HepG2 (cell line): ENCODE measurements at regions not wholly inside any gene's neighbourhood (a gene's known extent, or its start where the extent isn't known, plus 50 kb on each side); places are given as distances from the start of the nearest gene placed in this dataset.

Source experiments
- ATAC-seq: fragments of 200-7000 bp; cut with Tn5 transposase; 3 replicates; pipeline ENCODE4 v1.9.1; 2020; ENCODE audit warnings: mild to moderate bottlenecking, moderate library complexity
- BruUV-seq: library from RNA; stranded (reverse); fragments of 400-500 nt; replicated peaks from 2 replicates; lab custom pipeline; 2021; lab: Mats Ljungman, UMichigan
- CTCF ChIA-PET: fragments of 300-600 bp; formaldehyde crosslinking; extraction: SDS; loops from one replicate; lab custom pipeline; 2021; ENCODE audit warnings: low total read pairs, inconsistent platforms, low intra/inter-chr PET ratio; lab: Yijun Ruan, JAX
- POLR2A ChIA-PET: fragments of 350-600 bp; sonication (Branson Sonifier 250); formaldehyde crosslinking; loops from one replicate; lab custom pipeline; 2020; ENCODE audit warnings: antibody characterized with exemption, inconsistent platforms; lab: Yijun Ruan, JAX
- DNase-seq: peaks from one replicate; pipeline ENCODE4 v3.0.0-alpha.2; 2015; ENCODE audit warnings: low spot score
- FAIRE-seq: peaks from 3 replicates; lab custom pipeline; 2011; peaks lifted over from hg19 to GRCh38; lab: Jason Lieb, UNC
- H2AFZ ChIP-seq: one replicate; pipeline ENCODE4 v1.6.1; 2011; ENCODE audit warnings: low read length, inconsistent platforms
- H3K27ac ChIP-seq: fragments of 300-600 bp; 3 replicates; pipeline ENCODE4 v1.8.0; 2011; ENCODE audit warnings: mixed run types, mild to moderate bottlenecking, mixed read lengths, low read length, inconsistent platforms; ENCODE audit not compliant: insufficient read depth; ENCODE audit errors: extremely low read length
- H3K27me3 ChIP-seq, 2 experiments: fragments of 200-600 bp in 1 of 2; 2 replicates in 1 of 2; 3 replicates in 1 of 2; pipeline versions ENCODE4 v1.6.0 to v1.8.0; 2011; ENCODE audit warnings: low read length in 2 of 2, mild to moderate bottlenecking in 2 of 2, moderate library complexity in 2 of 2, inconsistent platforms in 1 of 2; ENCODE audit not compliant: insufficient read depth in 2 of 2, control insufficient read depth in 1 of 2
- H3K36me3 ChIP-seq, 2 experiments: fragments of 200-600 bp in 1 of 2; replicated peaks in 1 of 2; 2 replicates in 1 of 2; 3 replicates in 1 of 2; pipeline versions ENCODE4 v1.5.1 to v1.8.0; 2011; ENCODE audit warnings: low read length in 2 of 2, inconsistent platforms in 1 of 2; ENCODE audit not compliant: insufficient read depth in 2 of 2, control insufficient read depth in 1 of 2
- H3K4me1 ChIP-seq: 2 replicates; pipeline ENCODE4 v1.5.1; 2012; ENCODE audit warnings: low read length, inconsistent platforms; ENCODE audit not compliant: insufficient read depth
- H3K4me2 ChIP-seq: 2 replicates; pipeline ENCODE4 v1.6.0; 2011; ENCODE audit warnings: low read depth, low read length, inconsistent platforms
- H3K4me3 ChIP-seq, 3 experiments: fragments of 200-600 bp in 1 of 3; sonication (generic), shearing (Covaris generic) in 1 of 3; replicated peaks in 1 of 3; 2 replicates each; pipeline ENCODE4 v1.5.1; 2011 to 2016; ENCODE audit warnings: low read length in 3 of 3, inconsistent platforms in 2 of 3, low read depth in 2 of 3, mild to moderate bottlenecking in 2 of 3, control low read depth in 1 of 3, mixed read lengths in 1 of 3; ENCODE audit not compliant: insufficient read depth in 1 of 3
- H3K79me2 ChIP-seq: one replicate; pipeline ENCODE4 v1.6.1; 2011; ENCODE audit warnings: low read length, inconsistent platforms; ENCODE audit not compliant: insufficient read depth
- H3K9ac ChIP-seq: 2 replicates; pipeline ENCODE4 v1.6.0; 2011; ENCODE audit warnings: mild to moderate bottlenecking, low read depth, low read length, inconsistent platforms; ENCODE audit not compliant: insufficient read depth
- H3K9me3 ChIP-seq: 2 replicates; pipeline ENCODE4 v1.5.1; 2012; ENCODE audit warnings: mild to moderate bottlenecking, low read length
- H4K20me1 ChIP-seq: 2 replicates; pipeline ENCODE4 v1.6.0; 2011; ENCODE audit warnings: inconsistent platforms, mild to moderate bottlenecking, low read length, moderate library complexity; ENCODE audit not compliant: insufficient read depth
- ARNT ChIP-seq: fragments of 450-650 bp; IDR thresholded peaks from 2 replicates; pipeline ENCODE4 v1.6.1; 2017
- DNMT1 ChIP-seq: sonication (generic); formaldehyde crosslinking; IDR thresholded peaks from 2 replicates; pipeline ENCODE4 v1.5.1; 2020; ENCODE audit warnings: mild to moderate bottlenecking, missing genetic modification reagents
- FOXP1 ChIP-seq, 2 experiments: fragments of 450-650 bp in 1 of 2; IDR thresholded peaks; 2 replicates each; pipeline ENCODE4 v1.6.1; 2017 to 2018; ENCODE audit warnings: antibody characterized with exemption in 1 of 2
- MIER2 ChIP-seq: IDR thresholded peaks from 2 replicates; pipeline ENCODE4 v1.6.1; 2016; ENCODE audit warnings: missing biosample characterization, missing genetic modification reagents
- NR2F2 ChIP-seq: IDR thresholded peaks from 2 replicates; pipeline ENCODE4 v1.6.1; 2012; ENCODE audit warnings: low read depth, inconsistent platforms, borderline replicate concordance
- PHB2 ChIP-seq: fragments of 450-650 bp; IDR thresholded peaks from 2 replicates; pipeline ENCODE4 v1.6.1; 2018; ENCODE audit not compliant: partially characterized antibody
- THAP11 ChIP-seq: IDR thresholded peaks from 2 replicates; pipeline ENCODE4 v1.6.1; 2016; ENCODE audit warnings: missing biosample characterization, missing genetic modification reagents
- ZBTB38 ChIP-seq: sonication (generic); formaldehyde crosslinking; IDR thresholded peaks from 2 replicates; pipeline ENCODE4 v1.5.1; 2020; ENCODE audit warnings: mild to moderate bottlenecking, missing genetic modification reagents
- ZEB1 ChIP-seq: IDR thresholded peaks from 2 replicates; pipeline ENCODE4 v1.6.1; 2012; ENCODE audit warnings: mild to moderate bottlenecking, low read depth, inconsistent platforms; ENCODE audit not compliant: insufficient replicate concordance
- ZNF746 ChIP-seq: sonication (generic); formaldehyde crosslinking; IDR thresholded peaks from 2 replicates; pipeline ENCODE4 v1.8.0; 2022; ENCODE audit warnings: mild to moderate bottlenecking, missing genetic modification reagents
- ZNF773 ChIP-seq: sonication (generic); formaldehyde crosslinking; IDR thresholded peaks from 2 replicates; pipeline ENCODE4 v1.4.0; 2020; ENCODE audit warnings: missing genetic modification reagents, borderline replicate concordance
- ZNF790 ChIP-seq: sonication (generic); formaldehyde crosslinking; IDR thresholded peaks from 2 replicates; pipeline ENCODE4 v1.8.0; 2022; ENCODE audit warnings: missing genetic modification reagents, mild to moderate bottlenecking, borderline replicate concordance
- WGBS: methylation state at CpG from one replicate; pipeline ENCODE4 v1.1.6; 2017; ENCODE audit warnings: low lambda C conversion rate; 5-methylcytosine and 5-hydroxymethylcytosine counted together
- in situ Hi-C: cut with HindIII; loops from 2 replicates; pipeline ENCODE4 v1.10.0; 2017; ENCODE audit warnings: low pct_unique_long_range_greater_than_20kb; ENCODE audit not compliant: extremely low pct_ligation_motif_present
- intact Hi-C: fragments of 100-400 bp; cut with micrococcal nuclease; formaldehyde crosslinking; loops from one replicate; pipeline ENCODE4 v1.10.0; 2022; ENCODE audit not compliant: unreplicated experiment
- TF ChIP-seq, protein P1 (sequence below): IDR thresholded peaks from 2 replicates; pipeline ENCODE4 v1.6.1; 2016; ENCODE audit warnings: missing compliant biosample characterization, missing genetic modification reagents, borderline replicate concordance
- TF ChIP-seq, protein P2 (sequence below): sonication (generic); formaldehyde crosslinking; IDR thresholded peaks from 2 replicates; pipeline ENCODE4 v1.4.0; 2020; ENCODE audit warnings: missing genetic modification reagents; ENCODE audit errors: not compliant biosample characterization

DNA sequence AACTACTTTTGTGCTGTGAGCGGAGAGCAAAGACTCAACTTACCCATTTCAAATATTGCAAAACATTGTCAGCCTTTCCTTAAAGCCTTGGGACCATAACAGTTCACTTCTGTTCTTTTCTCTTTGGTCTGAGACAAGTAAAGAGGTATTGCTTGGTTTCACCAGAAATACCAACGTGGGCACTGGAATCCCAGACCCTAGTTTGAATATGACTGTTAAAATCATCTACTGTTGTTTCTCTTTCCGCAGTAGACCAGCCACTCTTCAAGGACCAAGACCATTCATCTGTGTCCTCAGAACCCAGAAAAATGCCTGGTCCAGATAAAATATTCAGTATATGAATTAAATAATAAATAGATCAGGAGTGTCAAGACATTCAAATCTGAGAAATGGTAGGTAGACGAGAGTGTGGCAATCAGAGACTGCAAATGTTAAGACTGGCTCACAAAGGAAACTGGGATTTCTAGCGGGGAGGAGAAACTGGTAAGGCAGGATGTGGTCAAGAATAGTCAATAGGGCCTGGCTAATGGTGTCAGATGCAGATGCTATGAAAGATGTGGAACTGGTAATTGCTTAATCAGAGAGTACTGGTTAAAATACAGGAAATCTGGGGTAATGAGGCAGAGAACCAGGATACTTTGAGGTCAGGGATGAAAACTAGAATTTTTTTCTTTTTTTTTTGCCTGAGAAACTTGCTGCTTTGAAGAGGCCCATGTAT, 82.1 kb upstream of the IL33 start:
- H4K20me1 ChIP-seq: no peaks in the 10 kb centered on the region
- H3K9me3 ChIP-seq: no peaks in the 10 kb centered on the region
- ATAC-seq (no peak), FAIRE-seq (no peak), DNase-seq (no peak)
- H3K9ac ChIP-seq: no peak overlapping the region
- ChIA-PET POLR2A (no interaction called here), CTCF (no interaction called here)
- H3K27me3 ChIP-seq: peaks cover 0 to 5% of the 10 kb centered on the region in 2 experiments; a peak in 1 of 5 replicates
- in situ Hi-C loops (no loop called here), intact Hi-C loops (no loop called here)
- H3K4me1 ChIP-seq: no peaks in the 10 kb centered on the region
- 18% methylated on average over 5 of the region's 5 CpGs for WGBS
- no peak overlapping the region for H3K4me2 ChIP-seq
- H2AFZ ChIP-seq: no peak overlapping the region
- no peak overlapping the region for H3K4me3 ChIP-seq
- no TSS peak for BruUV-seq
- no peak for TF ChIP-seq ARNT
- TF ChIP-seq ZNF746: no peak
- TF ChIP-seq FOXP1 (IDR thresholded peaks at IDR 0.05): no peak
- no peak for TF ChIP-seq FOXP1 (CRISPR knock-in tag; IDR thresholded peaks at IDR 0.05)
- no peak for TF ChIP-seq THAP11 (CRISPR knock-in tag)
- no peak for TF ChIP-seq PHB2
- no peak for TF ChIP-seq MIER2
- TF ChIP-seq, protein P1, sequence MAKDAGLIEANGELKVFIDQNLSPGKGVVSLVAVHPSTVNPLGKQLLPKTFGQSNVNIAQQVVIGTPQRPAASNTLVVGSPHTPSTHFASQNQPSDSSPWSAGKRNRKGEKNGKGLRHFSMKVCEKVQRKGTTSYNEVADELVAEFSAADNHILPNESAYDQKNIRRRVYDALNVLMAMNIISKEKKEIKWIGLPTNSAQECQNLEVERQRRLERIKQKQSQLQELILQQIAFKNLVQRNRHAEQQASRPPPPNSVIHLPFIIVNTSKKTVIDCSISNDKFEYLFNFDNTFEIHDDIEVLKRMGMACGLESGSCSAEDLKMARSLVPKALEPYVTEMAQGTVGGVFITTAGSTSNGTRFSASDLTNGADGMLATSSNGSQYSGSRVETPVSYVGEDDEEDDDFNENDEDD (CRISPR knock-in tag): no peak
- no peak for TF ChIP-seq DNMT1 (CRISPR knock-in tag)
- no peak for TF ChIP-seq NR2F2
- no peak for TF ChIP-seq ZBTB38
- TF ChIP-seq ZNF773 (CRISPR knock-in tag): no peak
- no peak for TF ChIP-seq ZNF790 (CRISPR knock-in tag)
- TF ChIP-seq, protein P2, sequence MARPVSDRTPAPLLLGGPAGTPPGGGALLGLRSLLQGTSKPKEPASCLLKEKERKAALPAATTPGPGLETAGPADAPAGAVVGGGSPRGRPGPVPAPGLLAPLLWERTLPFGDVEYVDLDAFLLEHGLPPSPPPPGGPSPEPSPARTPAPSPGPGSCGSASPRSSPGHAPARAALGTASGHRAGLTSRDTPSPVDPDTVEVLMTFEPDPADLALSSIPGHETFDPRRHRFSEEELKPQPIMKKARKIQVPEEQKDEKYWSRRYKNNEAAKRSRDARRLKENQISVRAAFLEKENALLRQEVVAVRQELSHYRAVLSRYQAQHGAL (CRISPR knock-in tag): no peak
- TF ChIP-seq ZEB1: no peak
- TF ChIP-seq, all 625 proteins: peak for 0
- no peaks in the 10 kb centered on the region for H3K79me2 ChIP-seq
- H3K36me3 ChIP-seq: no peaks in the 10 kb centered on the region
- H3K27ac ChIP-seq: no peak overlapping the region
